CD14-positive monocyte (primary cell): ENCODE measurements at regions not wholly inside any gene's neighbourhood (a gene's known extent, or its start where the extent isn't known, plus 50 kb on each side); places are given as distances from the start of the nearest gene placed in this dataset.

Source experiments
- DNase-seq, 3 donors: peaks; one replicate each; pipeline ENCODE4 v3.0.0-alpha.2; 2011 to 2022
- H2AFZ ChIP-seq: 2 replicates; pipeline ENCODE4 v1.6.0; 2012; ENCODE audit warnings: mild to moderate bottlenecking, low read depth, low read length, inconsistent platforms; ENCODE audit not compliant: insufficient read depth, poor library complexity, severe bottlenecking
- H3K27ac ChIP-seq, 2 donors: 1 replicate in 1 of 2; 2 replicates in 1 of 2; pipeline ENCODE4 v1.5.1; 2012 to 2013; ENCODE audit warnings: low read length in 2 of 2, control low read depth in 1 of 2, inconsistent platforms in 1 of 2, low read depth in 1 of 2, mild to moderate bottlenecking in 1 of 2
- H3K27me3 ChIP-seq, 2 donors: one replicate each; pipeline versions ENCODE4 v1.6.0 to v1.6.1; 2011 to 2013; ENCODE audit warnings: low read length in 2 of 2; ENCODE audit not compliant: control insufficient read depth in 2 of 2, insufficient read depth in 2 of 2
- H3K36me3 ChIP-seq, 2 donors: replicated peaks in 1 of 2; 1 replicate in 1 of 2; 2 replicates in 1 of 2; pipeline versions ENCODE4 v1.5.1 to v1.6.1; 2012 to 2013; ENCODE audit warnings: low read length in 2 of 2, control low read depth in 1 of 2, inconsistent platforms in 1 of 2, mild to moderate bottlenecking in 1 of 2; ENCODE audit not compliant: insufficient read depth in 2 of 2, control insufficient read depth in 1 of 2
- H3K4me1 ChIP-seq, 2 donors: 1 replicate in 1 of 2; 2 replicates in 1 of 2; pipeline versions ENCODE4 v1.5.1 to v1.6.1; 2012 to 2013; ENCODE audit warnings: low read length in 2 of 2, control low read depth in 1 of 2, inconsistent platforms in 1 of 2, mild to moderate bottlenecking in 1 of 2, moderate library complexity in 1 of 2; ENCODE audit not compliant: insufficient read depth in 2 of 2, control insufficient read depth in 1 of 2
- H3K4me2 ChIP-seq: replicated peaks from 2 replicates; pipeline ENCODE3; 2012; ENCODE audit warnings: low read length, moderate library complexity, mild to moderate bottlenecking; ENCODE audit not compliant: poor library complexity, severe bottlenecking; ENCODE audit errors: extremely low read depth
- H3K4me3 ChIP-seq, 3 experiments: fragments of 200-600 bp in 1 of 3; sonication (generic) in 1 of 3; replicated peaks in 1 of 3; 1 replicate in 2 of 3; 2 replicates in 1 of 3; pipeline ENCODE4 v1.5.1; 2011 to 2013; ENCODE audit warnings: low read length in 3 of 3, mild to moderate bottlenecking in 3 of 3, control low read depth in 2 of 3, low read depth in 2 of 3, inconsistent platforms in 1 of 3, moderate library complexity in 1 of 3
- H3K79me2 ChIP-seq: 2 replicates; pipeline ENCODE4 v1.6.0; 2012; ENCODE audit warnings: mild to moderate bottlenecking, control low read depth, inconsistent platforms, low read length, moderate library complexity; ENCODE audit not compliant: insufficient read depth
- H3K9ac ChIP-seq: 2 replicates; pipeline ENCODE4 v1.6.0; 2017; ENCODE audit warnings: low read length, mild to moderate bottlenecking; ENCODE audit not compliant: insufficient read depth, poor library complexity, severe bottlenecking
- H3K9me3 ChIP-seq, 2 donors: replicated peaks in 1 of 2; 1 replicate in 1 of 2; 2 replicates in 1 of 2; pipeline versions ENCODE4 v1.5.1 to v1.6.1; 2012 to 2013; ENCODE audit warnings: low read length in 2 of 2, control low read depth in 1 of 2; ENCODE audit not compliant: control insufficient read depth in 1 of 2, insufficient read depth in 1 of 2
- H4K20me1 ChIP-seq: 2 replicates; pipeline ENCODE4 v1.6.0; 2012; ENCODE audit warnings: mild to moderate bottlenecking, low read length, control low read depth, moderate library complexity; ENCODE audit not compliant: insufficient read depth
- H3K27ac Mint-ChIP-seq, 7 donors: one replicate each; pipeline ENCODE4 v1.8.0; 2020; ENCODE audit warnings: mild to moderate bottlenecking in 7 of 7, mixed read lengths in 7 of 7, moderate library complexity in 6 of 7, inconsistent platforms in 2 of 7
- H3K27me3 Mint-ChIP-seq, 3 donors: one replicate each; pipeline ENCODE4 v1.8.0; 2021 to 2022; ENCODE audit warnings: low read depth in 3 of 3, mild to moderate bottlenecking in 3 of 3, mixed read lengths in 3 of 3, moderate library complexity in 3 of 3, inconsistent platforms in 1 of 3
- H3K36me3 Mint-ChIP-seq, 2 donors: one replicate each; pipeline ENCODE4 v1.8.0; 2020; ENCODE audit warnings: mixed read lengths in 2 of 2, inconsistent platforms in 1 of 2, mild to moderate bottlenecking in 1 of 2
- H3K4me1 Mint-ChIP-seq: one replicate; pipeline ENCODE4 v1.8.0; 2020; ENCODE audit warnings: mild to moderate bottlenecking, mixed read lengths
- H3K4me3 Mint-ChIP-seq, 2 donors: one replicate each; pipeline ENCODE4 v1.8.0; 2020; ENCODE audit warnings: mild to moderate bottlenecking in 2 of 2, mixed read lengths in 2 of 2, moderate library complexity in 1 of 2
- H3K9me3 Mint-ChIP-seq, 7 donors: one replicate each; pipeline ENCODE4 v1.8.0; 2020 to 2022; ENCODE audit warnings: mixed read lengths in 7 of 7, mild to moderate bottlenecking in 6 of 7, moderate library complexity in 6 of 7, inconsistent platforms in 2 of 7
- whole genome bisulfite sequencing: methylation state at CpG from one replicate; pipeline ENCODE4 v1.1.5; 2013; ENCODE audit warnings: missing lambda C conversion rate; ENCODE audit not compliant: insufficient coverage; 5-methylcytosine and 5-hydroxymethylcytosine counted together
- intact Hi-C, 2 donors: fragments of 100-400 bp; cut with micrococcal nuclease; formaldehyde crosslinking; loops; one replicate each; pipeline versions ENCODE4 v1.15.0 to v1.15.1; 2023
- TF ChIP-seq, protein P1 (sequence below): fragments of 200-600 bp; IDR thresholded peaks from one replicate; pipeline ENCODE4 v1.8.0; 2022; ENCODE audit warnings: antibody characterized with exemption, mild to moderate bottlenecking

DNA sequence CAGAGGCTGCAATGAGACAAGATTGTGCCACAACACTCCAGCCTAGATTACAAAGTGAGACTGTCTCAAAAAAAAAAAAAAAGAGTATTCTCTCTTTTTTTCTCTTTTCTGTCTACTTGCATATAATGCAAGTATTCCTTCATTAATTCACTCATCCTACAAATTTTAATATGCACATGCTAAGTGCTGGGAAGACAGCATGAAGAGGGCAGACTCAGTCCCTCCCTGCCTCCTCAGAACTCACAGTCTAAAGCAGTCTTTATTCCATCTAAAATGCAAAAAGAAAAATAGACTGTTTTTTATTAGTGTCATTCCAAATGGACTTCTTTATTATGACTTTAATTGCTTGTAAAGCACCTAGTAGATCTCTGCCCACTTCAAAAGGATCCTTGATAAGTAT is 85.6 kb downstream of the NKX6-1 start:
- no peaks in the 10 kb centered on the region for H3K4me1 Mint-ChIP-seq
- H3K4me2 ChIP-seq = no peak overlapping the region
- DNase-seq = no peak
- no peaks in the 10 kb centered on the region for H3K36me3 ChIP-seq
- no peaks in the 10 kb centered on the region for H3K36me3 Mint-ChIP-seq
- H3K4me3 Mint-ChIP-seq = no peak overlapping the region
- peaks cover 0 to 1% (median 0%) of the 10 kb centered on the region in 3 donors for H3K27me3 Mint-ChIP-seq
- H3K9me3 ChIP-seq = no peaks in the 10 kb centered on the region
- H3K9ac ChIP-seq = no peak overlapping the region
- no peak overlapping the region for H3K4me3 ChIP-seq
- H3K27ac Mint-ChIP-seq = no peak overlapping the region
- H3K9me3 Mint-ChIP-seq = peaks cover 0 to 5% (median 0%) of the 10 kb centered on the region in 7 donors
- H3K27me3 ChIP-seq = no peaks in the 10 kb centered on the region
- no peaks in the 10 kb centered on the region for H4K20me1 ChIP-seq
- intact Hi-C loops = no loop called here
- no peak overlapping the region for H2AFZ ChIP-seq
- TF ChIP-seq, protein P1, sequence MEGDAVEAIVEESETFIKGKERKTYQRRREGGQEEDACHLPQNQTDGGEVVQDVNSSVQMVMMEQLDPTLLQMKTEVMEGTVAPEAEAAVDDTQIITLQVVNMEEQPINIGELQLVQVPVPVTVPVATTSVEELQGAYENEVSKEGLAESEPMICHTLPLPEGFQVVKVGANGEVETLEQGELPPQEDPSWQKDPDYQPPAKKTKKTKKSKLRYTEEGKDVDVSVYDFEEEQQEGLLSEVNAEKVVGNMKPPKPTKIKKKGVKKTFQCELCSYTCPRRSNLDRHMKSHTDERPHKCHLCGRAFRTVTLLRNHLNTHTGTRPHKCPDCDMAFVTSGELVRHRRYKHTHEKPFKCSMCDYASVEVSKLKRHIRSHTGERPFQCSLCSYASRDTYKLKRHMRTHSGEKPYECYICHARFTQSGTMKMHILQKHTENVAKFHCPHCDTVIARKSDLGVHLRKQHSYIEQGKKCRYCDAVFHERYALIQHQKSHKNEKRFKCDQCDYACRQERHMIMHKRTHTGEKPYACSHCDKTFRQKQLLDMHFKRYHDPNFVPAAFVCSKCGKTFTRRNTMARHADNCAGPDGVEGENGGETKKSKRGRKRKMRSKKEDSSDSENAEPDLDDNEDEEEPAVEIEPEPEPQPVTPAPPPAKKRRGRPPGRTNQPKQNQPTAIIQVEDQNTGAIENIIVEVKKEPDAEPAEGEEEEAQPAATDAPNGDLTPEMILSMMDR = no peak
- H3K4me1 ChIP-seq = no peaks in the 10 kb centered on the region
- no peaks in the 10 kb centered on the region for H3K79me2 ChIP-seq
- H3K27ac ChIP-seq = no peak overlapping the region

DNA sequence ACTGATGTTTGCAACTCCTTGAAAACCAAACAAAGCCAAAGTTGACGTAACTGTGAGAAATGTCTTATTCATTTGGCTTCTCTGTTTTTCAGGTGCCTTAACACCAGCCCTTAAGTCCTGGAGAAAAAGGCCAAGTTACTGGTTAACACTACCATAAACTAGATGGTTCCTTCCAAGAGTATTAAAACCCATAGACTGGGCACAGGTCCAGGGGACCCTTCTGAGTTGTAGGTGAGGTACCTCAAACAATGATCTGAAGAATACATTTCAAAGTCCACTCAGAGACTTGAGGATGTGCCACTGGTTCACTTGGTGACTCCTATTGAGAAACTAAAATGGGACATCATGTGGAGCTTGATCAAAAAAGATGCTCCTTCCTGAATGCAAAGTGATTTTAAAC is 87.0 kb downstream of the NKX6-1 start:
- no peak overlapping the region for H3K27ac ChIP-seq
- H3K27me3 ChIP-seq = no peaks in the 10 kb centered on the region
- H3K36me3 ChIP-seq = no peaks in the 10 kb centered on the region
- TF ChIP-seq, protein P1 = no peak
- Mint-ChIP-seq H3K36me3 (no peaks in the 10 kb centered on the region), H3K27me3 (peaks cover 0 to 4% (median 0%) of the 10 kb centered on the region in 3 donors), H3K4me1 (no peaks in the 10 kb centered on the region), H3K4me3 (no peak overlapping the region), H3K9me3 (peaks cover 0 to 2% (median 0%) of the 10 kb centered on the region in 7 donors), H3K27ac (no peak overlapping the region)
- no peak overlapping the region for H2AFZ ChIP-seq
- no peaks in the 10 kb centered on the region for H4K20me1 ChIP-seq
- intact Hi-C loops = no loop called here
- no peak overlapping the region for H3K4me3 ChIP-seq
- DNase-seq = no peak
- 100% methylated on average over 1 of the region's 1 CpG for WGBS
- no peaks in the 10 kb centered on the region for H3K4me1 ChIP-seq
- H3K79me2 ChIP-seq = no peaks in the 10 kb centered on the region
- H3K9ac ChIP-seq = no peak overlapping the region
- H3K9me3 ChIP-seq = no peaks in the 10 kb centered on the region
- H3K4me2 ChIP-seq = no peak overlapping the region
